Renal cortical epithelial cell (primary cell): ENCODE measurements at regions not wholly inside any gene's neighbourhood (a gene's known extent, or its start where the extent isn't known, plus 50 kb on each side); places are given as distances from the start of the nearest gene placed in this dataset.

ENCODE experiments used
- DNase-seq: peaks from one replicate; pipeline ENCODE4 v3.0.0-alpha.2; 2011; ENCODE audit warnings: low read depth

- DNase-seq = no peak
These were observed 54.5 kb downstream of the CLDN34 start for GRCh38 chrX:10021461-10022272.

- DNase-seq = no peak
These were observed 55.0 kb downstream of the CLDN34 start for GRCh38 chrX:10022273-10022541.

- DNase-seq = no peak
These were observed 55.6 kb downstream of the CLDN34 start for GRCh38 chrX:10022580-10023245.

- no peak for DNase-seq
These were observed 56.7 kb downstream of the CLDN34 start for GRCh38 chrX:10023821-10024220.

- no peak for DNase-seq
These were observed 58.8 kb downstream of the CLDN34 start for GRCh38 chrX:10025742-10026493.

- no peak for DNase-seq
These were observed 61.3 kb downstream of the CLDN34 start for GRCh38 chrX:10028283-10029104.

- DNase-seq = no peak
These were observed 63.4 kb downstream of the CLDN34 start for GRCh38 chrX:10030570-10030969.

- DNase-seq = no peak
These were observed 64.6 kb downstream of the CLDN34 start for GRCh38 chrX:10031746-10032145.

- no peak for DNase-seq
These were observed 65.0 kb downstream of the CLDN34 start for GRCh38 chrX:10032147-10032546.

- DNase-seq = no peak
These were observed 66.3 kb downstream of the CLDN34 start for GRCh38 chrX:10033375-10034007.

GRCh38 chrX:10034740-10035260 is 67.6 kb downstream of the CLDN34 start:
- no peak for DNase-seq

- no peak for DNase-seq
These were observed 71.4 kb downstream of the CLDN34 start for GRCh38 chrX:10038585-10038984.

- peak; percentile 76 for DNase-seq
These were observed 72.9 kb downstream of the CLDN34 start for GRCh38 chrX:10039821-10040793.

GRCh38 chrX:10040961-10041360 is 73.8 kb downstream of the CLDN34 start:
- no peak for DNase-seq

- DNase-seq = peak; percentile 90
These were observed 74.2 kb downstream of the CLDN34 start for GRCh38 chrX:10041383-10041782.

GRCh38 chrX:10042055-10042454 is 74.9 kb downstream of the CLDN34 start:
- no peak for DNase-seq

GRCh38 chrX:10043386-10043785 is 76.2 kb downstream of the CLDN34 start:
- no peak for DNase-seq

- DNase-seq = no peak
These were observed 76.9 kb downstream of the CLDN34 start for GRCh38 chrX:10044021-10044420.

GRCh38 chrX:10045327-10046000 is 78.3 kb downstream of the CLDN34 start:
- no peak for DNase-seq

GRCh38 chrX:10047133-10047532 is 80.0 kb downstream of the CLDN34 start:
- no peak for DNase-seq
